ENCODE measurements at regions not wholly inside any gene's neighbourhood (a gene's known extent, or its start where the extent isn't known, plus 50 kb on each side); places are given as distances from the start of the nearest gene placed in this dataset.

DNA sequence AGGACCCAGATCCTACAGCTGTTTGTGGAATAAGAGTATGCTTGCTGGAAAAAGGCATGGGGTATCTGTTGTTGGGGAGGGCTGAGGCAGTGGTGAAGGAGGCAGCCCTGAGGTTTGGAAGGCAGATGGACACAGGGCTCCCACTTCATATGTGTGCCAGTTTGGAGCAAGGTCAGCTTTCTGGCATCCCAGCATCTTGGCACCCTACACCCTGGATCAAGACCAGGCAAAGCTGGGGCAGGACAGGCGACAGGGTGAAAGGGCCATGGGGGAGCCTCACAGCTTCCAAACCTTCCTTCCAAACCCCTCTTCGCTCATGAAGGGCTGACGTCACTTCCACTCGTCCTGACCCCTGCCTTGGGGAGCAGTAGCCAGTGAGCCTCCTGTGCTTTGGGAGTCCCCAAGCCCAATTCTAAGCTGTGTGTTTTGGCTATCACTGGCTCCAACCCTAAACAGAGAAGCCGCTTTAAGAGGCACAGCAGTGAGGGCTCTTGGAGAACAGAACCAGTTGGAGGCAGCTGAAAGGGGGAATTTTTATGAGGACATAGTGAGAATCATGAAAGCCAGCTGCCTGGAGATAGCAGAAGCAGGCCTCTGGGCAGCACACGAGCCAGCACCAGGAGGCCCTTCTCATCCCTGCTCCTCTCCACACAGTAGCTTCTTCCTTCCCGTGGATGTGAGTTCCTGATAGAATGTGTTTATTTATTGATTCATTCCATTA is 448.6 kb upstream of the CDH4 start:
- no peaks in the 10 kb centered on the region for H3K36me3 ChIP-seq
- H3K27me3 ChIP-seq = no peaks in the 10 kb centered on the region
- H3K4me1 ChIP-seq (ENCODE audit: control insufficient read depth in 1 of 2, insufficient read depth in 1 of 2, low read depth in 1 of 2, low read length in 1 of 2) = no peaks in the 10 kb centered on the region
- no peak overlapping the region for H3K27ac ChIP-seq
- peaks cover 6% of the 10 kb centered on the region for H3K9me3 ChIP-seq
- no peak overlapping the region for H3K4me3 ChIP-seq (ENCODE audit: low read depth in 1 of 2, low read length in 1 of 2)
- TF ChIP-seq, protein P1, sequence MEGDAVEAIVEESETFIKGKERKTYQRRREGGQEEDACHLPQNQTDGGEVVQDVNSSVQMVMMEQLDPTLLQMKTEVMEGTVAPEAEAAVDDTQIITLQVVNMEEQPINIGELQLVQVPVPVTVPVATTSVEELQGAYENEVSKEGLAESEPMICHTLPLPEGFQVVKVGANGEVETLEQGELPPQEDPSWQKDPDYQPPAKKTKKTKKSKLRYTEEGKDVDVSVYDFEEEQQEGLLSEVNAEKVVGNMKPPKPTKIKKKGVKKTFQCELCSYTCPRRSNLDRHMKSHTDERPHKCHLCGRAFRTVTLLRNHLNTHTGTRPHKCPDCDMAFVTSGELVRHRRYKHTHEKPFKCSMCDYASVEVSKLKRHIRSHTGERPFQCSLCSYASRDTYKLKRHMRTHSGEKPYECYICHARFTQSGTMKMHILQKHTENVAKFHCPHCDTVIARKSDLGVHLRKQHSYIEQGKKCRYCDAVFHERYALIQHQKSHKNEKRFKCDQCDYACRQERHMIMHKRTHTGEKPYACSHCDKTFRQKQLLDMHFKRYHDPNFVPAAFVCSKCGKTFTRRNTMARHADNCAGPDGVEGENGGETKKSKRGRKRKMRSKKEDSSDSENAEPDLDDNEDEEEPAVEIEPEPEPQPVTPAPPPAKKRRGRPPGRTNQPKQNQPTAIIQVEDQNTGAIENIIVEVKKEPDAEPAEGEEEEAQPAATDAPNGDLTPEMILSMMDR (IDR thresholded peaks at IDR 0.05) = no peak

DNA sequence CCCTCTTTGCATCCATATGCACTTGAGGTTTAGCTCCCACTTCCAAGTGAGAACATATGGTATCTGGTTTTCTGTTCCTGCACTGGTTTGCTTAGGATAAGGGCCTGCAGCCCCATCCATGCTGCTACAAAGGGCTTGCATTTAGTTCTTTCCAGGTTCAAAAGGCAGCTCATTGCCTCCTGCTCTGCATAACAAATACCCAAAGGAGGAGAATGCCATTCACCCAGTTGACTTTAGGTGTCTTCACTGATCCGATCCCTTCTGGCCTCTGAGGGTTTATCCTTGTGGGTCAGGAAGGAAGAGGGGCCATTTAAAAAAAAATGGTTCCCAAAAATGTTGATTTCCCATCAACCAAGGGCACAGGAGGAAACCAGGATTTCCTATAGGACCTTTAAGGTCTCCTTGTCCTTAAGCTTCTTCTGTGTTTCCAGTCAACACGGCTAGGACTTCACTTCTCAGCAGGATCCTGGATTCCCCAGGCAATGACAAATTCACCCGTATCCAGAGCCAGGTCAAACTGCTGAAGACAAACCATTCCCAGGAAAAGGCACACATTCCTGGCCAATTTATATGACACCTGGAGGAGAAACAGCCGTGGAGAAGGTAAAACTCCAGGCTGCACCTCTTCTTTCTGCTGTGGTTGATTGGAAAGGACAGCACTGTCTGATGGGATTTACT is 447.7 kb upstream of the CDH4 start:
- H3K4me3 ChIP-seq (ENCODE audit: low read depth in 1 of 2, low read length in 1 of 2) = no peak overlapping the region
- H3K27me3 ChIP-seq = no peaks in the 10 kb centered on the region
- H3K27ac ChIP-seq = no peak overlapping the region
- H3K9me3 ChIP-seq = peaks cover 6% of the 10 kb centered on the region
- no peaks in the 10 kb centered on the region for H3K36me3 ChIP-seq
- TF ChIP-seq, protein P1 (IDR thresholded peaks at IDR 0.05) = no peak
- H3K4me1 ChIP-seq (ENCODE audit: control insufficient read depth in 1 of 2, insufficient read depth in 1 of 2, low read depth in 1 of 2, low read length in 1 of 2) = no peaks in the 10 kb centered on the region

GRCh38 chr20:60804918-60805630 is 447.0 kb upstream of the CDH4 start:
- Histone ChIP-seq H3K36me3 (no peaks in the 10 kb centered on the region), H3K4me1 (ENCODE audit: control insufficient read depth in 1 of 2, insufficient read depth in 1 of 2, low read depth in 1 of 2, low read length in 1 of 2) (no peaks in the 10 kb centered on the region), H3K27ac (no peak overlapping the region), H3K27me3 (no peaks in the 10 kb centered on the region), H3K4me3 (ENCODE audit: low read depth in 1 of 2, low read length in 1 of 2) (no peak overlapping the region), H3K9me3 (peaks cover 2% of the 10 kb centered on the region)
- TF ChIP-seq, protein P1 (IDR thresholded peaks at IDR 0.05) = no peak

- H3K27me3 ChIP-seq = no peaks in the 10 kb centered on the region
- H3K4me3 ChIP-seq (ENCODE audit: low read depth in 1 of 2, low read length in 1 of 2) = no peak overlapping the region
- TF ChIP-seq, protein P1 (IDR thresholded peaks at IDR 0.05) = no peak
- H3K4me1 ChIP-seq (ENCODE audit: control insufficient read depth in 1 of 2, insufficient read depth in 1 of 2, low read depth in 1 of 2, low read length in 1 of 2) = no peaks in the 10 kb centered on the region
- H3K27ac ChIP-seq = no peak overlapping the region
- H3K36me3 ChIP-seq = no peaks in the 10 kb centered on the region
- no peaks in the 10 kb centered on the region for H3K9me3 ChIP-seq
Observed at GRCh38 chr20:60806354-60806753, 445.7 kb upstream of the CDH4 start.

DNA sequence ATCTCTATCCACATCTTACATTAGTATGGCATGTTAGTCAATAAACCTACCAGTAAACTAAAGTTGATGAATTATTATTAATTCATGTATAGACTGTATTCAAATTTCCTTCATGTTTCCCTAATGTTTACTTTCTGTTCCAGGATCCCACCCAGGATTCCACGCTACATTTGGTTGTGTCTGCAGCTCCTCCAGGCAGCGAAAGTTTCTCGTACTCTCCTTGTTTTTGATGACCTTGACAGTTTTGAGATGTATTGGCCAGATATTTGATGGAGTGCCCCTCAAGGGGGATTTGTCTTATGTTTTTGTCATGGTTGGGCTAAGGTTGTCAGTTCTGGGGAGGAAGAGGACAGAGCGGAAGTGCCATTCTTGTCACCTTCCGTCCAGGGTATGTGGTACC is 445.2 kb upstream of the CDH4 start:
- H3K27ac ChIP-seq = no peak overlapping the region
- no peaks in the 10 kb centered on the region for H3K36me3 ChIP-seq
- TF ChIP-seq, protein P1 (IDR thresholded peaks at IDR 0.05) = no peak
- H3K27me3 ChIP-seq = no peaks in the 10 kb centered on the region
- H3K4me1 ChIP-seq (ENCODE audit: control insufficient read depth in 1 of 2, insufficient read depth in 1 of 2, low read depth in 1 of 2, low read length in 1 of 2) = no peaks in the 10 kb centered on the region
- no peak overlapping the region for H3K4me3 ChIP-seq (ENCODE audit: low read depth in 1 of 2, low read length in 1 of 2)
- H3K9me3 ChIP-seq = no peaks in the 10 kb centered on the region
